HG03097 (cell line): ENCODE measurements at regions not wholly inside any gene's neighbourhood (a gene's known extent, or its start where the extent isn't known, plus 50 kb on each side); places are given as distances from the start of the nearest gene placed in this dataset.

Source experiments
- ATAC-seq: cut with Tn5 transposase; IDR thresholded peaks from one replicate; pipeline ENCODE4 v1.9.1; 2021; ENCODE audit not compliant: unreplicated experiment, low FRiP score

- no peak for ATAC-seq
These were observed 1205.2 kb upstream of the MIR17HG start for GRCh38 chr13:90142251-90142650.

- no peak for ATAC-seq
These were observed 1193.1 kb upstream of the MIR17HG start for GRCh38 chr13:90154311-90154960.

- no peak for ATAC-seq
These were observed 1191.1 kb upstream of the MIR17HG start for GRCh38 chr13:90156390-90156789.

GRCh38 chr13:90168953-90169352 is 1178.5 kb upstream of the MIR17HG start:
- no peak for ATAC-seq

- no peak for ATAC-seq
These were observed 1177.3 kb upstream of the MIR17HG start for GRCh38 chr13:90170208-90170607.

- ATAC-seq: no peak
These were observed 1175.8 kb upstream of the MIR17HG start for GRCh38 chr13:90171649-90172048.

DNA sequence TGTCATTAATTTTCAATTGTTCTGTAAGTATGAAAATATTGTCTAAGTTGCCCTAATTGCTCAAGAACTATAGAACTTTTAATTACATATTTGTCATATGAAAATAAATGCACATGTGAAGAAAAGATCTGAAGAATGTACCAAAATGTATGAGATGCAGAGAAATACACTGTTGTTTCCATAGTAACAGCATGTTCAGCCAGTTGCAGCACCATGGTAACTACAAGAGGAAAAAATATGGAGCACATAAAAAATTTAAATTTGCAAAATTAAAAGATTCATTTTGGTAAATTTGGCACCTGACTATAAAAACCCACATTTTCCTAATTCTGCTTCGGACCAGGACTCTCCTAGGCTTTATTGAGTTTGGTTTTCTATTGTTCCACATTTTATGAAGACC is 1170.0 kb upstream of the MIR17HG start:
- ATAC-seq: no peak

DNA sequence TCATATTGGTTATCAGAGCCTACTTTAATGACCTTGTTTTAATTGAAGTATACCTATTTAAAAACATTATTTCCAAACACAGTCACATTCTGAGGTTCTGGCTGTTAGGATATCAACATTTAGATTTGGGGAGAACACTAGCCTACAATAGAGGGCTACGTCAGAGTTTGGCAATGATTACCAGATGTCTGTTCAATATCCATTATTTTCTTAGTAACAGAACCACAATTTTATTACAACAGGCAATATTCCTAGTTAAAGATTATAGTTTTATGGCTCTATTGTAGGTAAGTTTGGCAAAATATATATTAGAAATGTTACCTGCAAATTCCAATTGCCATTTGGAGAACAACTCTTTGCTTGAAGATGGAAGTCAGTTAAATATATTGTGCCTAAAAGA is 1163.1 kb upstream of the MIR17HG start:
- no peak for ATAC-seq

DNA sequence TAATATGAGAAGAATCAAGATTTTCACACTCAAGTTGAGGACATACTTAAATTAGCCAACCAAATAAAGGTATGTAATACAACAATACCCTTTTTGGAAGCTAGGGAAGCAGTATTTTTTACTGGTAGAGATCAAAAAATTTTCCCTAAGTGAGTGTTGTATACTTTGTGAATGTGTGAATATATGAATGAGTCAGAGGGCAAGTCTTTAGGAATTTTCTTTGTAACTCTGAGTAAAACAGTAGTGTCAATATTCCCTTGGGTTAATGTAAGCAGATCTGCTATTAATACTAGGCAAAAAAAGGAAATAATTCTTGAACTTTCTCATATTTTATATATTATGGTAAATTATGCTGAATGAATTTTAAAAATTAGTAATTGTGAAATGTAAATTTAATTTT is 1161.8 kb upstream of the MIR17HG start:
- ATAC-seq: no peak

GRCh38 chr13:90187478-90188350 is 1159.8 kb upstream of the MIR17HG start:
- no peak for ATAC-seq

- no peak for ATAC-seq
These were observed 1159.2 kb upstream of the MIR17HG start for GRCh38 chr13:90188351-90188636.

DNA sequence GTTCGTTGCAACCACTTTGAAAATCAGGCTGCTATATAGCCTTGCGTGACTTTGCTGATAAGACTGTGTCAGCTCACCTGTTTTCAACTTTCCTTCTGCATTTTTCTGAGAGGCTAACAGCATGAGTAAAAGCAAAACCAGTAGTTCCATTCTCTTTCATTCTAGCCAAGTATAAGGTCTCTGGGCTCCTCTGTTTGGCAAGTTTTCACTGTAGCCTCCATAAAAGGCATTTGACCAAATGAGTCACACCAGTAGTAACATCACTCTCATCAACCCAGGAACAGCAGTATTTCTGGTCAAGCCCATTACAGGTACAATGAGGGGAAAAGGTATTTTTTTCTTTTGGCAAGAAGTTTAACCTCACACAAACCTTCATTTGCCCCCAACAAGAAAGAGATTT is 1149.8 kb upstream of the MIR17HG start:
- ATAC-seq: no peak

GRCh38 chr13:90201202-90201601 is 1146.3 kb upstream of the MIR17HG start:
- no peak for ATAC-seq

- ATAC-seq: no peak
These were observed 1145.6 kb upstream of the MIR17HG start for GRCh38 chr13:90201676-90202460.

- no peak for ATAC-seq
These were observed 1142.4 kb upstream of the MIR17HG start for GRCh38 chr13:90205081-90205480.

GRCh38 chr13:90205911-90206310 is 1141.6 kb upstream of the MIR17HG start:
- ATAC-seq: no peak

DNA sequence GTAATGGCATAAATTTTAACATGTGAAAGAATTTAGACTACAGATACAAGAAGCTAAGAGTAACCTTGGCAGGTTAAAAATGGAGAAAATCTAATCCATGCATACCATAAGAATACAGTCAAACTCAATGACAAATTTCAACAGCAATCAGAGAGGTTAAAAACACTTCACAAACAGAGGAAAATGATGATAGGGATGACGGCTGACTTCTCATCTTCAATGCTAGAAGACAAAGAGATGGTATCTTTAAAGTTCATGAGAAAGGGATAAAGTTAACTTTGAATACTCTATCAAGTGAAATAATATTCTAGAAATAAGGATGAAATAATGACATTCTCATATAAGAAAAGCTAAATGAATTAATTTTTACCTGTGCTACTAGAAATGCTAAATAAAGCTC is 1130.2 kb upstream of the MIR17HG start:
- ATAC-seq: no peak

DNA sequence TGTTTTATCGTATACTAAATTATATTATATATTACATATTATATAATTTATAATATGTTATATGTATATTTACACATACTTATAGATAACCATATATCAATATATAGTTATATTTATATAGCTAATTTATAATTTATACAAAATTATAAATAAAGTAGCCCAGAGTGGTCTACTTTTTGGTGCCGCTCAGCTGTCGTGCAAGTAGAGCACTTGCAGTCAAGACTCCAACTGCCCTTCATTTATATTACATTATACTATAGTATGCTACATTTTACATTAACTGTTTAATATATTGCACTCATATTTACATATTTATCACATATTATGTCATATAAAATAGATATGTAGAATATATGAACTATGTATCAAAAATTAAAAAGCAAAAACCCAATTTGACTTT is 1124.7 kb upstream of the MIR17HG start:
- ATAC-seq: no peak

- ATAC-seq: no peak
These were observed 1117.2 kb upstream of the MIR17HG start for GRCh38 chr13:90230311-90230710.

DNA sequence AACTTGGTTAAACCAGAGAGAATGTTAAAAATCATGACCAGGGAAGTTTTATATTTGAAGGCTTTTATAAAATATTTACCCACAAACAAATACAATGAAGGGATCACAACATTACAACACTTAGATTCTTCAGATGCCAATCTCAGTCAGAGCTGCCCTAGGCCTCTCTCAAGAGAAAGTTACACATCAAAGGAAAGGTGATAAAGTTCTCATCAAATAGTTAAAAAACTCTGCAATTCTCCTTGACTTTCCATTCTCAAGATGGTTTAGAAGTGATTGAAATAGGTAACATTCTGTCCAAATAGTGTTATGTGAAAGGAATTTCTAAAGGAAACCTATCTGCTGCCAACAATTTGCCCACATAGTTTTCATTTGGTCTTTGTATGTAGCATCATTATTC is 1115.2 kb upstream of the MIR17HG start:
- no peak for ATAC-seq

- no peak for ATAC-seq
These were observed 1113.4 kb upstream of the MIR17HG start for GRCh38 chr13:90233933-90234672.
